HG02798 (cell line): ENCODE measurements at regions not wholly inside any gene's neighbourhood (a gene's known extent, or its start where the extent isn't known, plus 50 kb on each side); places are given as distances from the start of the nearest gene placed in this dataset.
A peak's percentile ranks its signal among the peaks of the same experiment; 100 is the strongest.
"Not testable (repeated sequence)": the region's sequence is repeated elsewhere in the genome, so short reads cannot be mapped to it uniquely, and the experiment has no call there.

Experiments used
- ATAC-seq: cut with Tn5 transposase; IDR thresholded peaks from one replicate; pipeline ENCODE4 v1.9.1; 2021; ENCODE audit warnings: mild to moderate bottlenecking; ENCODE audit not compliant: unreplicated experiment, poor library complexity

DNA sequence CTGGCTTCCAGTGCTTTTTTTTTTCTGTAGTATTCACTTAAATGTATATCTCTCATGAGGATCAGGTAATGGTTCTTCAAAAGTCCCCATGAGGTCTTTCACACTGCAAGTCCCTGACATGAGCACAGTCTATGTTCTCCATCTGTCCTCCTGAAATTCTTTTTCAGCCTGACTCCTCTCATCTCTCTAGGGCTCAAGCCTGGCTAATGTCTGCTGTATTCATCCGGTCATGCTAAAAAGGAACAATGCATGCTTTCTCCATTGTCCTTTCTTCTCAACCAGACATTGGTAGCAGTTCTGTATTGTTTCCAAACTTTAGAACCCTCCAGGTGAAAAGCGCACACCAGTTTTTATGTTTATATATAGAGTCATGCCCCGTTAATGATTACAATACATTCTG is 368.3 kb upstream of the OLFM3 start:
- ATAC-seq, result no peak

DNA sequence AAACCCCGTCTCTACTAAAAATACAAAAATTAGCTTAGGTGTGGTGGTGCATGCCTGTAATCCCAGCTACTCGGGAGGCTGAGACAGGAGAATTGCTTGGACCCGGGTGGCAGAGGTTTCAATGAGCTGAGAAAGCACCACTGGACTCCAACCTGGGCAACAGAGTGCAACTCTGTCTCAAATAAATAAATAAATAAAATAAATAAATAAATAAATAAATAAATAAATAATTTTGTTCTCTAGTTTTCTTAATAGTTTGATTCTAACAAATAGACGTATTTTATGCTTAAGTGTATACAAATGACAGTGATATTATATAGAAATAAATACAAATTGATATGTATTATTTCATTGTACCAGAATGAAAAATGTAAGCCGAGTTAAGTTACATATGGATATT is 339.9 kb upstream of the OLFM3 start:
- no peak for ATAC-seq

DNA sequence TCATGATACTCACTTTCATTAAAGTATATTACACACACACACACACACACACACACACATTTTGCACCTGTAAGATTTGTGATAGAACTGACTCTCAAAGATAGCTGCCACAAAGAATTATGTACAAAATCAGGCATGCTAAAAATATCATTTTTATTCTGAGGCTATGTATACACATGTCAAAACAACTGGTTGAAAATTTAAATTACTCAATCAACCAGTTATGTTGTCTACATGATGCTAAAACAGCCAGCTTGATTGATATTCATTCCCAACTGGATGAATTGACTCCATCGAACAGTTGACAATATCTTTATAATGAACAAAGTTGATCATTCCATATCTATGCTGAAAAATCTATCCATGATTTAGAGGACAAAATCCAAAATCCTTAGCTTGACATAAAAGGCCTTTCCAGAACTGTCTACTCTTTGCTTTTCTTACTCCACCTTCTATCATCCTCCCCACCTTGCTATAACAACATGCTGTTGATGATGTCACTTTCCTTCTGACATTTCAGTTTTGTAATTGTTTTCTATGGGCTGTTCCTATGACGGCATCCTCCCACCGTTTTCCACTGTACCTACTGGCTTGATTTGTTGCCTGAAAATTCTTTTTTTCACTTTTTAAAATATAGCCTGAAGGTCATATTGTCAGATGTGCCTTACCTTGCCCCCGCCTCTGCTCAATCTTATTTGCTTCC is 321.5 kb upstream of the OLFM3 start:
- ATAC-seq, result no peak

DNA sequence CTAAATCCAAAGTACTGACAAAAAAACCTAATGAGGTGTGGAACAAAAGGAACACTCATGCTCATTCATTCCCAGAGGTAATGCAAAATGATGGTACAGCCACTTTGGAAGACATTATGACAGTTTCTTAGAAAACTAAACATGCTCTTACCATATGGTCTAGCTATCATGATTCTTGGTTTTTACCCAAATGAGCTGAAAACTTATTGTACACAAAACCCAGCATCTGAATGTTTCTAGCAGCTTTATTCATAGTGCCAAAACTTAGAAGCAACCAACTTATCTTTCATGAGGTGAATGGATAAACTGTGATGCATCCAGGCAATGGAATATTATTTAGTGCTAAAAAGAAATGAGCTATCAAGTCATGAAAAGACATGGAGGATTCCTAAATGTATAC is 318.4 kb upstream of the OLFM3 start:
- ATAC-seq, result no peak

DNA sequence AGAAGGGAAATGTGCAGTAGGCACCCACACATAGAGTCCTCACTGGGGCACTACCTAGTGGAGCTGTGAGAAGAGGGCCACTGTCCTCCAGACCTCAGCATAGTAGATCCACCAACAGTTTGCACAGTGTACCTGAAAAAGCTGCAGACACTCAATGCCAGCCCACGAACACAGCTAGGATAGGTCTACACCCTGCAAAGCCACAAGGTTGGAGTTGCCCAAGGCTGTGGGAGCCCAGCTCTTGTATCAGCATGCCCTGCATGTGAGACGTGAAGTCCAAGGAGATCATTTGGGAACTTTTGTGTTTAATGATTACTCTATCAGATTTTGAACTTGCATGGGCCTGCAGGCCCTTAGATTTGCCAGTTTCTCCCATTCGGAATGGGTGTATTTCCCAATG is 299.4 kb upstream of the OLFM3 start:
- ATAC-seq, result no peak

DNA sequence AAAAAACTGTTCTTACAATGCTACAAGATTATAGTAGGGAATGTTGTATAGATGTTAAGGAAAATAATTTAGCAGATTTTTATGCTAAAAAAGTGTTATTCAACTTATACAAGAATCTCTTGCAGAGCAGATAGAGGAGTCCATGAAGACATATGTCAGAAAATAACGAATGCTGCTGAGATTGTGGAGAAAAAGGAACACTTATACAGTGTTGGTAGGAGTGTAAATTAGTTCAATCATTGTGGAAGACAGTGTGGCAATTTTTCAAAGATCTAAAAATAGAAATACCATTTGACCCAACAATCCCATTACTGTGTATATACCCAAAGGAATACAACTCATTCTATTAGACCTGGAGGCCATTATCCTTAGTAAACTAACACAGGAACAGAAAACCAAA is 286.2 kb upstream of the OLFM3 start:
- no peak for ATAC-seq

DNA sequence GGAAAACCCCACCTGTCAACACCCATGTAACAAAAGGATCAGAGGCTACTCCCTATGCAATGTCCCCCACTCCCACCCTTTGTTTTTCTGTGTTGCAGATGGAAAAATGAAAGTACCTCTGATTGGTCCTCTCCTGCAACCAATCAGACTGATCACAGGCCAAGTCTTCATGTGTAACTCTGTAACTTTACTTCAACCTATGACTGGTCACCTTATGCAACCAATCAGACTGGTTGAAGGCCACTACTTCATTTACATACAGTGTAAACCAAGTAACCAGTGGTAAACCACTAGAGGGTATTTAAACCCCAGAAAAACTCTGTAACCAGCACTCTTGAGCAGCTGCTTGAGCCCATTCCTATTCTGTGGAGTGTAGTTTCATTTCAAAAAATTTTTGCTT is 266.3 kb upstream of the OLFM3 start:
- ATAC-seq, result peak; percentile 53

DNA sequence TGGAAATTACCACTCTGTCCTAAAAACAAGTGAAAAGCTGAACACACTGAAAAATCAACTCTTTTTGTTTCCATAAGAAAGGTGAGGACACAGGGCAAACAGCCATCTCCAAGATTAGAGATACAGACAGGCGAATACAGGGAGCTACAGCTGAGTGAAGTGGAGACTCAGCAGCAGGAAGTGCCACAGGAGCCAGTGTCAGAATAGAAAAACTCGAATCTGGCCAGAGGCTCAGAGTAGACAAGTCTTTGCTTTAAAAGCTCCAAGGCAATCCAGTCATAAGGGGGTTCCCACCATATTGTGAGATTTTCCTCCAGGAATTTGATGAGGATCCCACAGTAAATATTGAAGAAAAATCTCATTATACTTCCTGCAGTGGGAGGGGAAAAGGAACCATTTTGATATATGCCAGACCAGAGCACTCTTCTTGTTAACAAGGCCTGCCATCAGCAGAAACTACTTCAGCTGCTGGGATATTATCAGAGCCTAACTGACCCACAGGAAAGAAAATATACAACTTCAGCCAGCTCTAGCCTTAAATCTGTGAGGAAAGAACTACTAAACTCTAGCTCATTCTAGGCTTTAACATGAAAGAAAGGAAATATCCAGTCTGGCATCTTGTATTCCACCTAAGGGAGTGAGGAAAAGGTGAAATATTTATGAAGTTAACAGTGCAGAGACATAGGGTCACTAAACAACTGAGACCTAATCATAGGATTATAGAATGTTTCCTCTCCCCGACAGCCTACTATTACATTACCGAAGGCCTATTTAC is 256.2 kb upstream of the OLFM3 start:
- no peak for ATAC-seq

DNA sequence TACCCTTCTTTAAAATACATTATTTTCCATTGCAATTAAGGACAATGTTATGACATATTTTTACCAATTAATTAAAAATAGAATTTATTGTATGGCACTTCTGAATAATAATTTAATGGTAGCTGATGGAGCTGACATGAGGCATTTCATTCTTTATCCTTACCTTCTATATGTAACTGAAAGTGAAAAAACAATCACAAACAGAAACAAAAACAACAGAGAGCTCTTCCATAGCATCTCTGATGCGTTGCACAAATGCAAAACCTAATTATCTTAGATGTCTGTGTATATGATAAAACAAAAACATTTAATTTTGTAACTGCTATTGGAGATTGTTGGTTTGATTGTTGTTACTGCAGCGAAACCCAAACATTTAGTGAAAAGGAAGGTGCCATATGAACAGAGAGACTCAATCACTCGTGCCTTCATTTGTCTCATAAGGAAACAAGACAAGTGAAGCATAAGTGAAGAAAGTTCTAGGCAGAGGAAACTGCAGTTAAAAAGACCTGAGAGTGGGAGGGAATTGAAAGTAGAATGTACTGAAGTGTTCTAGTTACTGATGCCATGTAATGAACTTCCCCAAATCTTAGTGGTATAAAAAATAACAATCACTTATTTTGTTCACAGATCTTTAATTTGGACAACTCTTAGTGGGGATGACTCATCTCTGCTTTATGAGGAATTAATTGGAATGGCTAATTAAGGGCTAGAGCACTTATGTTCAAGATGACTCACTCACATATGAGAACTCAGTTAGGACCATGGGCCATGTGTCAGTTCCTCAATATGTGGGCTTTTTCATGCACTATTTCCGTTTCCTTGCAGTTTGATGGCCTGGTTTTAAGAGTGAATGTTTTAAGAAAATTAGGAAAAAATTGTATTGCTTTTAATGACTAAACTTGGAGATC is 245.0 kb upstream of the OLFM3 start:
- peak; percentile 75 for ATAC-seq

DNA sequence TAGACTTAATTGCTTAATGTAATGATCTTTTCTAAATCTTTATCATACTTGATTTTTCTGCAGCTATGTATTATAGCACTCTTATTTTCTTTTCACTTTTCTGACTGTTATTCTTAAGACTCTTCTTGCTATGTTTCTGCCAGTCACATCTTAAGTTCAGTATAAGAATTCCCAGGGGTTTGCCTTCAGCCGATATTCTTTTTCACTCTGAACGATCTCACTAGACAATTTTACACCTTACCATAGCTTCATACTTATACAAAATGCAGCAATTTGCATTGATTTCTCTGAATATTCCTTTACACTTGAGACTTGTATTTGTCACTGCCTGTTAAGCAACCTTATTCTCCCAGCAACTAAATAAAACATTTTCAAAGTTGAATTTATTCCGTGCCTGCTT is 242.5 kb upstream of the OLFM3 start:
- ATAC-seq, result no peak

DNA sequence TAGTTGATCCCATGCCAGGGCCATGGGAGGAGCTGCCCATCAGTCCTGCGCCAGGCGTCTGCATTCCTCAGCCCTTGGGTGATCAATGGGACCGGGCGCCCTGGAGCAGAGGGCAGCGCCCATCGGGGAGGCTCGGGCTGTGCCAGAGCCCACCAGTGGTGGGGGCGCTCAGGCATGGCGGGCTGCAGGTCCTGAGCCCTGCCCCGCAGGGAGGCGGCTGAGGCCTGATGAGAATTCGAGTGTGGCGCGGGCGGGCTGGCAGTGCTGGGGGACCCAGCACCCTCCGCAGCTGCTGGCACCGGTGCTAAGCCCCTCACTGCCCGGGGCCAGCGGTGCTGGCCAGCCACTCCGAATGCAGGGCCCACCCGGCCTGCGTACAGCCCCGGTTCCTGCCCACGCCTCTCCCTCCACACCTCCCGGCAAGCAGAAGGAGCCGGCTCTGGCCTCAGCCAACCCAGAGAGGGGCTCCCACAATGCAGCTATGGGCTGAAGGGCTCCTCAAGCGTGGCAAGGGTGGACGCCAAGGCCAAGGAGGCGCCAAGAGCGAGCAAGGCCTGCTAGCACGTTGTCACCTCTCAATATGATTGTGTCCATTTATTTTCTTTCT is 238.1 kb upstream of the OLFM3 start:
- no peak for ATAC-seq

DNA sequence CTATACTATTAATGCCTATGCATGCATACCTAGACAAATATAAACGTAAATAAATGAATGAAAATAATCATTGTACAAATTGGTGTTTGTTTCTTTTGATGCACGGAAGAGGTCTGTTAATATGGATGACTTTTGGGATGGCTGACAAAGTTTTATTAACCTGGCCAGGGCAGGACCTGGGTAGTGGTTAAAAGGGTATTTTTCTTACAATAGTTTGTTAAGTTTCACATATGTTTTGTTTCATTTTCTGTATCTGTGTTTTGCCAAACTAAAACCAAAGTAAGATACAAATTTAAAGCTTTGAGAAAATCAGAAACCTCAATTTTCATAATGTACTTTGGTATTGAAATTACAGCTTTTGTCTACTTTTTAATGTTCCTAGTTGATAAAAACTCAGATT is 222.7 kb upstream of the OLFM3 start:
- peak; percentile 71 for ATAC-seq

DNA sequence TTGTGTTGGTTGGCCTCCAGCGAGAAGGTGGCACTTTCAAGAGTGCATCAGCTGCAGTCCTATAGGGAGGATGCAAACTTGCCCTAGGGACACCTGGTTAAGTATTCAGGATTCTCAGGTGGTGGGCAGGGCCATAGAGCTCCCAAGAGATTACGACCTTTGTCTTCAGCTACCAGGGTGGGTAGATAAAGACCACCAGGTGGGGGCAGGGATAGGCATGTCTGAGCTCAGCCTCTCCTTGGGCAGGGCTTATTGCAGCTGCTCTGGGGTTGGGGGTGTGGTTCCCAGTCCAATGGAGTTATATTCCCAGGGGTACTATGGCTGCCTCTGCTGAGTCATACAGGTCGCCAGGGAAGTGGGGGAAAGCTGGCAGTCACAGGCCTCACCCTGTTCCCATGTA is 214.2 kb upstream of the OLFM3 start:
- not testable (repeated sequence) for ATAC-seq

DNA sequence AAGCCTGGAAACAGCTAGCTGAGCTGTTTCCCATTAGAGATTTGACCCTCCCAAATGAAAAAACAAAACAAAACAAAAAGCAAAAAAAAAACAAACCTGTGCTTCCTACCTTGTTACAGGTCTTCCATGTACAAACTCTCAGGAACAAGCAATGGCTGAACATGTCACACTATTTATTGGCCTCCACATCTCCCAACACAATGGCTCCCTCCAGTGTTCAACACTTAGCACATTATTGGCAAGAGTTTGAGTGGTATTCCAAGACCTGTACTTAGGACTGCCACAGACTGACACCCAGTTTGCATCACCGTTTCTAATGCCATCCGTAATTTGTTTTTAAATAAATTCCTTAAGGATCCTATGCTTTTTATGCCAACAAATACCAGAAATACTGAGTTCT is 195.0 kb upstream of the OLFM3 start:
- ATAC-seq, result peak; percentile 65

DNA sequence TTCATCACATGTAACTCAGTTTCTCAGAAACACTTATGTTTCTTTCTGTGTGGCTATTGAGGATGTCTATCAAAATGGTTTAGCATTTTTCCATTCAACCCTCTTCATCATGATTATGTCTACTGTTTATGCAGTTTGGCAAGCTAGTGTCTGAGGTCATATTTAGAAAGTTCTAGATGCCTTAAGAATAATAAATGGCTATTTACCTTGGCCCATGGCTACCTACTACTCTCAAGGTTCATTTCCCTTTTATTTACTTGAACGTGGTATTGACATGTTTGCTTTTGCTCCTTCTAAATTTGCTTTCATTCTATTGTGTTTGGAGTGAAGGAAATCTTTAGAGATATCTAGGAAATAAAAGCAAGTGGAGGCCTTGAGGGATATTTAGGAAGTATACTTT is 193.7 kb upstream of the OLFM3 start:
- no peak for ATAC-seq

DNA sequence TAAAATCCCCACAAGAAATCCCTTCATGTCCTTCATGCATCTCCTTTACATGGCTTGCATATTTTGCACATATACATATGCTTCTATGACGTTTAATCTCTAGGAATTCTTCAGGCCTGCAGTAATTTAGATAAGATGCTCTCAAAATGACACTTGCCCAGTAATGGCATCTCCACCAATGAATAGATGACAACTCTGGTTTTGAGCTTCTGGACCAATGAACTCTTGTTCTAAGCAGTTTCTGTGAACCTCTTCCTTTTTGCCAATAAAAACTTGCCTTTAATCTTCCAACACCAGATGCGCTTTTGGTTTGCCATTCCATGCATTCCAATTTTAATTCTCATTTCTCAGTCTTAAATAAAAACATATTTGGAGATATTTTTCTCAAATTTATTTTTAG is 189.8 kb upstream of the OLFM3 start:
- no peak for ATAC-seq

DNA sequence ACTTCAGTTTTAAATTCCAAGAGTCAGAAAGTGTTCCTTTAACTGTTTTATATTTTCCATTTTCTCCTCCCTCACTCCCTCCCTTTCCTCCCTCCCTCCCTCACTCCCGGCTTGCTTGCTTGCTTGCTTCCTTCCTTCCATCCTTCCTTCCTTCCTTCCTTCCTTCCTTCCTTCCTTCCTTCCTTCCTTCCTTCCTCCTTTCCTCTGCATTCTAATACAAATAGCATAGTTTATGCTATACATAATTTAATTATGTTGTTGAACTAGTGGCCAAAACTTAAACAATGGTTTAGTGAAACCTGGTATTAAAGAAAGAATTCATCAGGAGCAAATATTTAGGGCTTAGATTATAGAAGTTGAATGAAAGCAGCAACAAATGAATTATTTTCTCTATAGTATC is 188.5 kb upstream of the OLFM3 start:
- ATAC-seq, result no peak

DNA sequence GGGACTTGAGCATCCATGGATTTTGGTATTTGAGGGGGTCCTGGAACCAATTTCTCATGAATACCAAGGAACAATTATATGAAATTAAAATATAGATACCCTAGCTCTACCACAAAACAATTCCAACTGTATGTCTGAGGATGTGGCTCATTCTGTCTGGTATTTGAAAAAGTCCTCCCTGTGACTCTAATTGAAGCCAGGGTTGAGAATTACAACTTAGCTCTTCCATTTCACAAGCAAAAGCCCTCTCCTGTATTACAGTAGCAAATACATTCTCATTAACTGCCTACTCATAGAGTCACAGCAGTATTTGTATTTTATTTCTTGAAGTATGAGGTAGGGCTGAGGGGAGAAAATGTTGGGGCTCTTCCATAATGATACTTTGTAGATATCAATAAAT is 187.8 kb upstream of the OLFM3 start:
- ATAC-seq, result no peak

DNA sequence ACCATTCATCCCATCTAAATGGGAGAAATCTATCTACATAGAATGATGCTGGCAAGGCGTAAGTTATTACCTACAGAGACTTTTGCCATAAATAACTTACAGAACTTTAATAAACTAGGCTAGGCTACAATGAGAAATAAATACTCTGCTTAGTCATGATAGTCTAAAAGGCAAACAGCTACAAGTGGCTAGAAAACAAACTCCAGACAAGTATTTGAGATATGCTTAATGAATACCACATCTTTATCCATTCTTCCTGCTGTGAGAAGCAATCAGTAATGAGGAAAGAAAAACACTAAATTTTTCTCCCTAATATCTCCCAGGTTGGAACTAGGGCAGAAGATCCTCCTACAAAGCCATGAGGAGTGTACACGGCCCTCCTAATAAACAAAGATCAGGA is 187.0 kb upstream of the OLFM3 start:
- no peak for ATAC-seq

DNA sequence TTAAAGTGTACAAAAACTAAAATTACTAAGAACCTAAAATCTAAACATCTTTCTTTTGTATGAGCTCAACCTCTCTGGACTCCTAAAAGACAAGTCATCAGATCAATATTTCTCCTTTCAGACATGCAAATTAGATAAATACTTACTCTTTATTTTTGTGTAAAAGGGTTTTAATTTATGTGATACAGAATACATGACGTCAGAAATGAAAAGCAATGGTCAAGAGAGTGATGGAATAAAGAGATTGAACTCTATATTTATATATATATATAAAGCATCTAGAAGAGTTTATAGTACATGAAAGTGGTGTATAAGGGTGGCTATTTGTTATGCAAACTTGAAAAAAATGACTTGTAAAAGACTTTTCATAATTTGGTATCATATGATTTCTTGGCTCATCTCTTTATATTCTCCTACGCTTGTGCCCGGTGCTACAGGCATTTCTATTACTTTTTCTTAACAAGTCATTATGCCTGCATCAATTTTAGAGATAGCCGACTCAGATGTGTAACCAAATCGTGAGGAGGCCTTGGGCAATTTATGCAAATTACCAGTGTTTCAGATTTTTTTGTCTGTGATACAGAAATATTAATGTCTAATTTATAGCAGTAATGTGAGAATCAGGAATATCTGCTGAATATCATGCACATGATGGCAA is 186.0 kb upstream of the OLFM3 start:
- ATAC-seq, result no peak
